Esophagus muscularis mucosa (tissue), 4 donors: ENCODE measurements at regions not wholly inside any gene's neighbourhood (a gene's known extent, or its start where the extent isn't known, plus 50 kb on each side); places are given as distances from the start of the nearest gene placed in this dataset.

ENCODE experiments used
- CTCF ChIP-seq, 3 experiments: fragments of 200-600 bp in 2 of 3; fragments of 450-650 bp in 1 of 3; sonication (generic) in 2 of 3; IDR thresholded peaks; one replicate each; pipeline ENCODE4 v1.5.1; 2017 to 2019; ENCODE audit warnings: antibody characterized with exemption in 3 of 3, mild to moderate bottlenecking in 2 of 3, moderate library complexity in 1 of 3
- EP300 ChIP-seq: sonication (generic); formaldehyde crosslinking; IDR thresholded peaks from one replicate; pipeline ENCODE4 v1.6.1; 2017; ENCODE audit warnings: antibody characterized with exemption
- POLR2A ChIP-seq: fragments of 450-650 bp; IDR thresholded peaks from one replicate; pipeline ENCODE4 v1.6.1; 2017; ENCODE audit warnings: antibody characterized with exemption, moderate library complexity, mild to moderate bottlenecking, low read depth

- TF ChIP-seq POLR2A (no peak), CTCF (IDR thresholded peaks at IDR 0.05) (no peak), EP300 (no peak)
Observed at GRCh38 chr15:62912282-62912681, 130.3 kb upstream of the TPM1 start.
